ENCODE measurements at regions not wholly inside any gene's neighbourhood (a gene's known extent, or its start where the extent isn't known, plus 50 kb on each side); places are given as distances from the start of the nearest gene placed in this dataset.

DNA sequence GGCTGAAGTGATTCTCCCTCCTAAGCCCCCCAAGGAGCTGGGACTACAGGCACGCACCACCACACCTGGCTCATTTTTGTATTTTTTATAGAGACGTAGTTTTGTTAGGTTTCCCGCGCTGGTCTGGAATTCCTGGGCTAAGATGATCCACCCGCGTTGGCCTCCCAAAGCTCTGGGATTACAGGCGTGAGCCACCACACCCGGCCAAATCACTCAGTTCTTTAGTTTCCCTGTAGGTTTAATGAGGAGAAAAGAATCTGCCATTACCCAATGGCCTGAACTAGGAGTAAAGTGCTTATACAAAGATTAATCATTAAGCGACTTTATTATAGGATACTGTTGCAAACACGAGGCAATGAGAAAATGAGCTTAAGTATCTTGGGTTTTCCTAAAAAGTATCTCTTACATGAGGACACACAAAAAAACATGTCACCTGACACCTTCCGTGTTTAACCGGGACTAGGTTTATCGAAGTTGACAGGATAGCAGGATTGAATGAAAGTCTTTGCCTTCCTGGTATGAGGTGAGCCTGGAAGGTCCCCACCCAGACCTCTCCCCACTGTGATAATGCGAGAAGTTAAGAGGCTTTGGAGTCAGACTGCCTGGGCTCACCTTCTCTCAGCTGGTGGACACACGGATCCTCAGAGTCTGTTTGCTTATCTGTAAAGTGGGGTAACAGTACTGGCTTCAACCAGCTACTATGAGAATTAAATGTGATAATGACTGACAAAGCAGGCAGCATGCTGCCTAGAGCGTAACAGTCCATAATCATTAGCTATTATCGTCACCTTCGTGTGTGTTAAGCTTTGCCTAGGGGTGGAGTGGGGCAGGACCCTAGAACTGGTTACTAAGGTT, 133.5 kb upstream of the KRAS start:
- Mint-ChIP-seq H3K36me3 (ENCODE audit: low read depth) (peaks cover 8% of the 10 kb centered on the region), H3K27ac (peak overlapping the region; percentile 100), H3K27me3 (no peaks in the 10 kb centered on the region), H3K4me1 (peaks cover 34% of the 10 kb centered on the region), H3K9me3 (no peaks in the 10 kb centered on the region), H3K4me3 (peak overlapping the region; percentile 97)
- intact Hi-C loops (cut with micrococcal nuclease), result loop anchor here (5.0 kb wide), 1 partner anchor 37 kb away; no protein-coding TSS in a partner anchor
- no peak for DNase-seq
- CTCF ChIA-PET, result interaction anchor here (0.9 kb wide), 1 partner anchor 20 kb away, joined by 3 read pairs; no protein-coding TSS in a partner anchor
- POLR2A ChIA-PET, result interaction anchor here (0.6 to 1.4 kb wide), 8 partner anchors 11 to 386 kb away, joined by 3 to 5 read pairs (median 4); no protein-coding TSS in a partner anchor
- TF ChIP-seq, protein P1, sequence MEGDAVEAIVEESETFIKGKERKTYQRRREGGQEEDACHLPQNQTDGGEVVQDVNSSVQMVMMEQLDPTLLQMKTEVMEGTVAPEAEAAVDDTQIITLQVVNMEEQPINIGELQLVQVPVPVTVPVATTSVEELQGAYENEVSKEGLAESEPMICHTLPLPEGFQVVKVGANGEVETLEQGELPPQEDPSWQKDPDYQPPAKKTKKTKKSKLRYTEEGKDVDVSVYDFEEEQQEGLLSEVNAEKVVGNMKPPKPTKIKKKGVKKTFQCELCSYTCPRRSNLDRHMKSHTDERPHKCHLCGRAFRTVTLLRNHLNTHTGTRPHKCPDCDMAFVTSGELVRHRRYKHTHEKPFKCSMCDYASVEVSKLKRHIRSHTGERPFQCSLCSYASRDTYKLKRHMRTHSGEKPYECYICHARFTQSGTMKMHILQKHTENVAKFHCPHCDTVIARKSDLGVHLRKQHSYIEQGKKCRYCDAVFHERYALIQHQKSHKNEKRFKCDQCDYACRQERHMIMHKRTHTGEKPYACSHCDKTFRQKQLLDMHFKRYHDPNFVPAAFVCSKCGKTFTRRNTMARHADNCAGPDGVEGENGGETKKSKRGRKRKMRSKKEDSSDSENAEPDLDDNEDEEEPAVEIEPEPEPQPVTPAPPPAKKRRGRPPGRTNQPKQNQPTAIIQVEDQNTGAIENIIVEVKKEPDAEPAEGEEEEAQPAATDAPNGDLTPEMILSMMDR (IDR thresholded peaks at IDR 0.05), result no peak
- no peak for ATAC-seq (ENCODE audit: low read depth)

DNA sequence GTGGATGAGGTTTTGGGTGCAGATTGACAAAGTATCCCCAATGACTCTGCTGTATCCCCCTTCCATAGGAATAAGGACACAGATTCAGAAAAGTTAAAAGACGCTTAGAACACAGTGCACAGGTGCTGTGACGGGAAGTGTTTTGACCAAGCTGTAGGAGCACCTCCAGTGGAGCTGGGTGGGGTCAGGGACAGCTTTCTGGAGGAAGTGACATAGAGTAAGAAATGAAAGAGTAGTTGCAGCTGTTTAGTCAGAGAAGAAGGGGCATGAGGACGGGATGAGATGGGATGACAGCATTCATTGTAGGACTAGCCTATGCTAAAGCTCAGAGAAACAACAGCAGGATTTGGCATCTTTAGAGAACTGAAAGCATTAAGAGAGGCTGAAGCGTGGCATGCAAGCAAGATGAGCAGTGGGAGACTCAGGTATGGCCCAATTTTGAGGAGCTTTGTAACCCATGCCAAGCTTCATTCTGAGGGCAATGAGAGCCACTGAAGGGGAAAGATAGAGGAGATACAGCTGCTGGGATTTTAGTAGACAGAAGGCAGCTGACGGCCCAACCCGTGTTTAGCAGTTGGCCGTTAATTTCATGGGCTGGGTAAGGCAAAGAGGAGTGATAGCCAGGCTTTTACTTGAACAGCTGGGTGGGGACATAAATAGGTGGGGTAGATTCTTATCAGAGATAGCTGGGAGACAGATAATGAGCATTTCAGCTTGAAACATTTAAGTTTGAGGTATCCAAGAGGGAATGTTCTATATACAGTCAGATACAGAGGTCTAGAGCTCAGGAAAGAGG, 131.8 kb upstream of the KRAS start:
- intact Hi-C loops (cut with micrococcal nuclease), result loop anchor here (5.0 kb wide), 1 partner anchor 35 kb away; no protein-coding TSS in a partner anchor
- no peaks in the 10 kb centered on the region for H3K27me3 Mint-ChIP-seq
- no peak overlapping the region for H3K4me3 Mint-ChIP-seq
- peak overlapping the region; percentile 31 for H3K27ac Mint-ChIP-seq
- POLR2A ChIA-PET, result interaction anchor here (1.1 to 2.0 kb wide), 4 partner anchors 14 to 141 kb away, joined by 3 to 14 read pairs (median 4); no protein-coding TSS in a partner anchor
- ATAC-seq (ENCODE audit: low read depth) (no peak), DNase-seq (no peak)
- no peaks in the 10 kb centered on the region for H3K9me3 Mint-ChIP-seq
- H3K36me3 Mint-ChIP-seq (ENCODE audit: low read depth), result peaks cover 8% of the 10 kb centered on the region
- TF ChIP-seq, protein P1 (IDR thresholded peaks at IDR 0.05), result no peak
- CTCF ChIA-PET, result interaction anchor here (1.0 to 2.4 kb wide), 3 partner anchors 58 to 143 kb away, joined by 3 to 14 read pairs (median 4); no protein-coding TSS in a partner anchor
- peaks cover 37% of the 10 kb centered on the region for H3K4me1 Mint-ChIP-seq

DNA sequence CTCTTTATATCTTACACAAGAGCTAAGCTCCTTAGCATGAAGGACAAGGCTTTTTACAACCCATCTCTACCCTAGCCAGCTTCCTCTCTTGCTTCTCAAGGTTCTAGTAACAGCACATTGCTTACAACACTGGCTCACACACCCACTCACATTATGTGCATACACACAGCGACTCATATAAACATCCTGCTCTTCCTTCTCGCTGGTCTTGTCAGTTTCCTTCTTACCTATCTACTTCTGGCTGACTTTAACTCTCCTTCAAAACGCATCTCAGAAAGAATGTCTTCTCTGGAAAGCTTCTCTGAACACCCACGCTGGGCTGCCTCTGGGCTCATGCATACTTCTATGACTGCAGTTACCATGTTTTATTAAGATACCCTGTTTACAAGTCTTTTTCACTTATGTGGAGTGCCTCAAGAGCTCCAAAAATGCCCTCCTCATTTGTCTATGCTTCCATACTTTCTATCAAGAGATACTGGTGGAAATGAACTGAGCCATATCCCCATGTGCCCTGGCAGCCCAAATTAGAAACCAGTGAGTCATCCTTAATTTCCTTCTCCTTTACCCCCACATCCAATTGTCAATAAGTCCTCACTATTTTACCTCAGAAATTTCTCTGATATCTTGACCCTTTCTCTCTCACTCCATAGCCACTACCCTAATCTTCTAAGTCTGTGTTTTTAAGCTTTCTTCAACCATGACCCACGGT, 126.9 kb upstream of the KRAS start:
- no peak overlapping the region for H3K4me3 Mint-ChIP-seq
- ChIA-PET CTCF (interaction anchor here (0.6 kb wide), 1 partner anchor 12 kb away, joined by 3 read pairs; no protein-coding TSS in a partner anchor), POLR2A (interaction anchor here (0.6 to 1.3 kb wide), 4 partner anchors 9 to 1848 kb away, joined by 3 read pairs; no protein-coding TSS in a partner anchor)
- intact Hi-C loops (cut with micrococcal nuclease), result no loop called here
- no peaks in the 10 kb centered on the region for H3K27me3 Mint-ChIP-seq
- H3K4me1 Mint-ChIP-seq, result peaks cover 12% of the 10 kb centered on the region
- TF ChIP-seq, protein P1 (IDR thresholded peaks at IDR 0.05), result no peak
- H3K36me3 Mint-ChIP-seq (ENCODE audit: low read depth), result no peaks in the 10 kb centered on the region
- H3K27ac Mint-ChIP-seq, result no peak overlapping the region
- H3K9me3 Mint-ChIP-seq, result no peaks in the 10 kb centered on the region
- DNase-seq, result no peak
- no peak for ATAC-seq (ENCODE audit: low read depth)

DNA sequence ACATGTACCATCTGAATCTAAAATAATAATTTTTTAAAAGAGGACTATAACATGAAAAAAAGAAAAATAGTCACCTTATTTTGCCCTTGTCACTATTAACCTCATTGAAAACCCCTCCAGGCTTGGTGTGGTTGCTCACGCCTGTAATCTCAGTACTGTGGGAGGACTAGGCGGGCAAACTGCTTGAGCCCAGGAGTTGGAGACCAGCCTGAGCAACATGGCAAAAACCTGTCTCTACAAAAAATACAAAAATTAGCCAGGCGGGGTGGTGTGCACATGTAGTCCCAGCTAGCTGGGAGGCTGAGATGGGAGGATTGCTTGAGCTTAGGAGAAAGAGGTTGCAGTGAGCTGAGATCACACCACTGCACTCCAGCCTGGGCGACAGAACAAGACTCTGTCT, 126.3 kb upstream of the KRAS start:
- Mint-ChIP-seq H3K4me3 (no peak overlapping the region), H3K27me3 (no peaks in the 10 kb centered on the region), H3K27ac (no peak overlapping the region), H3K4me1 (peaks cover 7% of the 10 kb centered on the region), H3K36me3 (ENCODE audit: low read depth) (no peaks in the 10 kb centered on the region), H3K9me3 (no peaks in the 10 kb centered on the region)
- ChIA-PET CTCF (interaction anchor here (0.6 kb wide), 1 partner anchor 12 kb away, joined by 3 read pairs; no protein-coding TSS in a partner anchor), POLR2A (interaction anchor here (0.9 to 1.3 kb wide), 3 partner anchors 8 to 56 kb away, joined by 3 read pairs; no protein-coding TSS in a partner anchor)
- TF ChIP-seq, protein P1 (IDR thresholded peaks at IDR 0.05), result no peak
- DNase-seq (no peak), ATAC-seq (ENCODE audit: low read depth) (no peak)
- intact Hi-C loops (cut with micrococcal nuclease), result no loop called here

Data from activated B cell treated with CpG ODN at 0.5 μM for 24 hours (primary cell).